Astrocyte (in vitro differentiated cells and primary cell): ENCODE measurements at regions not wholly inside any gene's neighbourhood (a gene's known extent, or its start where the extent isn't known, plus 50 kb on each side); places are given as distances from the start of the nearest gene placed in this dataset.

Experiments used
- CTCF ChIP-seq: IDR thresholded peaks from 2 replicates; pipeline ENCODE4 v1.5.1; 2011; ENCODE audit warnings: low read depth, mild to moderate bottlenecking, inconsistent platforms, low read length, moderate library complexity; ENCODE audit not compliant: insufficient read depth
- EZH2 ChIP-seq: IDR thresholded peaks from 2 replicates; pipeline ENCODE4 v1.6.1; 2012; ENCODE audit warnings: mild to moderate bottlenecking, low read length, inconsistent platforms; ENCODE audit not compliant: insufficient read depth

GRCh38 chr11:88398372-88398771 is 60.8 kb upstream of the CTSC start:
- TF ChIP-seq CTCF: no peak
- TF ChIP-seq EZH2: no peak
